ENCODE measurements at regions not wholly inside any gene's neighbourhood (a gene's known extent, or its start where the extent isn't known, plus 50 kb on each side); places are given as distances from the start of the nearest gene placed in this dataset.

- DNase-seq = no peak
Observed at GRCh38 chr6:33967966-33968724, 164.3 kb upstream of the MLN start.

DNA sequence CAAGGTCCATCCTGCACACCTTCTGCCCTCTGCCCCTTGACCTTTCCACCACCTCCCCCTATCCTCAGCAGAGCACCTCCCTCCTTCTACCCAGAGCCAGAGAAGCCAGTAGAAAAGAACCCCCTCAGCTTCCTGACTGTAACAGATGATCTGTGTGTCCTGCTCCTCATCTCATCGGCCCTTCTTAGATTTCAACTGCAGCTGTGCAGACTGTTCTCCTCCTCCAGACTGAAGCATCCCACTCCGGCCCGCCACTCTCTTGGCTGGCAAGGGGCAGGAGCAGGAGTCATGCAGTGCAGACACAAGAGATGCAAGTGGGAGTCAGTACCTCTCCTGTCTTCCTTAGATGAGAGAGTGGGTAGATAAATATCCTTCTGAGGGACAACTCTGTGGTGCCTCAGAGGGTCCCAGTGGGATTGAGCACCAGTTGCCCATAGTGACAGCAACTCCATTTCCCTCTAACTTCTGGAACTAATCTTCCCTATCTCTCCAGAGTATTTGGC is 163.5 kb upstream of the MLN start:
- DNase-seq = no peak

- DNase-seq = no peak
Observed at GRCh38 chr6:33966536-33966935, 162.7 kb upstream of the MLN start.

DNA sequence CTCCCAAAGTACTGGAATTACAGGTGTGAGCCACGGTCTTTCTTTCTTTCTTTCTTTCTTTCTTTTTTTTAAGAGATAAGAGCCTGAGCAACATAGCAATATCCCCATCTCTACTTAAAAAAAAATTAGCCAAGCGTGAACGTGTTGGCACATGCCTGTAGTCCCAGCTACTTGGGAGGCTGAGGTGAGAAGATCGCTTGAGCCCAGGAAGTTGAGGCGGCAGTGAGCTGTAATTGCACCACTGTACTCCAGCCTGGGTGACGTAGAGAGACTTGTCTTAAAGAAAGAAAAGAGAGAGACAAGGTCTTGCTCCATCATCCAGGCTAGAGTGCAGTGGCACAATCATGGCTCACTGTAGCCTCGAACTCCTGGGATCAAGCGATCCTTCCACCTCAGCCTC is 162.0 kb upstream of the MLN start:
- DNase-seq = no peak

GRCh38 chr6:33964387-33964786 is 160.6 kb upstream of the MLN start:
- DNase-seq = no peak

GRCh38 chr6:33963136-33963750 is 159.4 kb upstream of the MLN start:
- DNase-seq = no peak

DNA sequence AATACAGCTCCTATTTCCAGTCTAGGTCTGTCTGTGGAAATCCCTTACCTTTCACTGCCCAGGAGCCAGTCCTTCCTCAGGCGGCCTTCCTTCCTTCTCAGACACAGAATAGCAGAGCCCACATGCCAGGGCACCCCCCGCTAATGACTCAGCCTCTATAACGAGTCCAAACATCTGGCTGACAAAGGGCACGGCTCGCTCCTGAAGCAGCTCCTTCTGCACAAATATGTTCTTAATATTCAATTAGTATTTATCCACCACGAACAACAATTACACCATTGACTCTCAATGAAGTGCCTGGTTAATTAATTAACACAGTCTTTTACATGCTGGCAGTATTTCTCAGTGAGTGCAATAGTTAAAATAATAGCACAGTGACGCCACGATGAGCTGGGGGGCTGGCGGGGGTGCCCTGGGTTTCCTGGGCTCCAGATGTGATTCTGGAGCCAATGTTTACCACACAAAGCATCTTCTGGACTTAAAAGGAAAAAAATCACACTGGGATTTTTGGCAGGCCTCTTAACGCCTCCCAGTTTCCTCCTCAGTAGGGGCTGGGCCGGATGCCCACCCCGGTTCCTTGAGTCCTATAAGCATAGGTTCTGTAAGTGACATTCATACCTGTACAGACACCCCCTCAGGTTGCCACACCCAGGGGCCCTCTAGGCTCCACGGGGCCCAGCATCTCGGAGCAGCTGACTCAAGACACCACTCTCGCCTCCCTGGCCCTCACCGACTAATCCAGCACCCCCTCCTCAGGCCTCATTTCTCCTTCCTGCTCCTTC is 158.6 kb upstream of the MLN start:
- peak; percentile 59 for DNase-seq

GRCh38 chr6:33961691-33962090 is 157.9 kb upstream of the MLN start:
- no peak for DNase-seq

DNA sequence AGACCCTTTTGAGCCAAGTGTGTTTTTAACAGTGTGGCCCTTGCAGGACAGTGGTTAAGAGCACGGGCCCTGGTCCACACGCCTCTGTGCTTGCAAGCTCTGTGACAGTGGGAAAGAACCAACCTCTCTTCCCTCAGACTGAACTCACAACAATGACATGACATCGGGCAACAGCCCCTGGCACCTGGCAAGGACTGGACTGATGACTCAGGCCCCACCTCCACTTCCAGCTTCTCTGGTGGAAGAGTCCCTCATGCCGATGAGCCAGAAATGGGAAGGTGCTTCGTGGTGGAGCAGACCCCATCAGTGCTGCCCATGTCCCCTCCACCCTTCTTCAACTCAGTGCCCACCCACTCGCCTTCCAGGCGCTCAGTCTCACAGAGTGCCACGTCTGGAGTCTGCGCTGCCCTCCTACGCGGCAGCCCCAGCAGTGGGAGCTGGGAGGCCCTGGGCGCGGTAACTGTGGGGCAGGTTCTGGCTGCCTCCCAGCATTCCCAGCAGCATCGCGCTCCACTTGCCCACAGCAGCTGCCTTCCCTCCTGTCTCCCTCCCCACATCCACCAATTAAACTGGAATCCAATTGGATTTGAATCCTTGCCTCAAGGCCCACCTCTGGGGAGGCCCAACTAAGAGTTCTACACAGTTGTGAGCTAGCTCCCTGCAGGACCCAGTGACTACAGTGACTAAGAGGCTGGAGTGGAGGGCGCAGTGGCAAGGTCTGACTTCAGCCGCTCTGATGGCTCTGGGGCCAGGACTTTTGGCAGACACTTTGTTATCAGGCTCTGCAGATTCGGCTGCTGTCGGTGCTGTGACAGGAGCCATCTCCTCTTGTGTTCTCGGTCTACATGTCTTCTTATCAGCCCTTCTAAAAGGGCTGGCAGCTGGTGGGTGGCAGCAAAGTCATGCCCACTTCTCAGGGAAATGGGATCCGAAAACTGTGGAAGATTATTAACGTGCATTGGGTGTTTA is 156.8 kb upstream of the MLN start:
- DNase-seq = no peak

DNA sequence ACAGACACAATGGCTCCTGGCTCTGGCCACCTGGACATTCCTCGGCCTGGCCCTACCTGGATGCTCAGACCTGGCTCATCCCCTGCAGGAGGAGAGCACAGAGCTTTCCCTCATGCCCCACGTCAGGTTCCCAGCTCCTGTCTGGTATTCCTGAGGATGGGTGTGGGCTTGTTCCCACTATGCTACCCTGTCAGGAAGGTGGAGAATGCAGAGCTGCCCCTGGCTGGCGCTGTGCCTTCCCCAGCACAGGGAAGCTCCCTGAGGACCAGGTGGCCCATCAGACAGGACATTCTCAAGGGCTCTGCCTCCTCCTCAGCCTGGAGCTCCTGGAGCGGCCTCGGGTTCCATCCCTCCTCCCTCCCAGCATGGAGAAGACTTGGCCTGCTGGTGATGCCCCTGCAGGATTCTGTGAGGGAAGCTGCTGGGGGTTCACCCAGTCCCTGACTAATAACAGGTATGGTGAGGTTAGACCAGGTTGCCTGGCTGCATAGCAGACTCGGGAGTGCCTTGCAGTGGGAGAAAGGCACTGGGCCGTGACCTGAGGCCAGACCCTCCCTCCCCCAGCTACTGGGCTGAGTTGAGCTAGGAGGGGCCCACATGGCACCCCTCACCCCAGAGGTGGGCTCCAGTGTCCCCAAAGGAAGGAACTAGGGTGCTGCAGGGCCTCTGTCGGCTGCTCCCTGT is 156.0 kb upstream of the MLN start:
- no peak for DNase-seq

GRCh38 chr6:33959329-33959651 is 155.5 kb upstream of the MLN start:
- no peak for DNase-seq

- DNase-seq = peak; percentile 80
Observed at GRCh38 chr6:33958526-33959328, 154.9 kb upstream of the MLN start.

DNA sequence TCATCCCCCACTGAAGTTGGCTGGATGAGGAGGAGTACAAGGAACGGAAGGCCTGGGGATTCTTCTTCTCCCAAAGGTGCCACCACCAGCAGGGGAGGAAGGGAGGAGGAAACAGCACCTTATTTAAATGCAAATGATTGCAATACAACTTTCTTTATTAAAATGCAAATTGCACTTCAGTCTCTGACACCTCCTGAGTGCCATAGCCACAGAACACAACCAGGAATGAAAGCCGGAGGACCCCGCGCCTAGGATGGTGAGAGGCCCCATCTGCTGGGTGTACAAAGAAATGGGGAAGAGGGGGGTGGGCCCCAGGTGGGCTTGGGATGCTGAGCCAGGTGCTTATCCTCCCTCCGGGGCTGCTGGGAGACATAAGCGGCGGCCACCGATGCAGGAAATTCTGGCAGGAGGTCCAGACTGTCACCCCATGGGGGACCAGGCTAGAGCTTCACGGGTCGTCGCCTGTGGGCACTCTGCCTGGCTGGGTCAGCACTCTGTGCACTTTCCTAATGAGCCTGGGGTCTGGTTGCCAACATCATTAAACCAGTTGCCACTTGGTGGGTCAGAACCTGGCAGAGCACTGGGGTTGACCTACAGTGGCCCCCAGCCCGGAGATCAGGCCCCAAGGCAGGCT is 154.2 kb upstream of the MLN start:
- peak; percentile 59 for DNase-seq

- DNase-seq = no peak
Observed at GRCh38 chr6:33957131-33957891, 153.5 kb upstream of the MLN start.

DNA sequence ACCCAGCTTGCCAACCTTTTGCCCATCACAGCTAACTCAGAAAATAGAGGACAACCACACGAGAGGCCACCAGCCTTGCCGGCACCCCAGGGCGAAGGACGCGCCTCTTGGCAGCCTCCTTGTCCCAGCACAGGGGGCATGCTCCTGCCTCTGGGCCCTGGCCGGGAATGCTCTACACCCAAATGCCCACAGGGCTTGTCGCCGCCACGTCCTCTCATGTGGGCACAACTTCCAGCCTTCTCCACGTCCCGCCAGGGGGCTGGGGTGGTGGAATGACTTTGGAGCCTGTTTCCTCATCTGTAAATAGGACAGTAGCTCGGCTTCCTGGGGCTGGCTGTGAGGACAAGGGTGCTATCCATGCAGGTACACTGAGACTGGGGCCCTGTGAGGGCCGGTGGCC is 152.4 kb upstream of the MLN start:
- no peak for DNase-seq

DNA sequence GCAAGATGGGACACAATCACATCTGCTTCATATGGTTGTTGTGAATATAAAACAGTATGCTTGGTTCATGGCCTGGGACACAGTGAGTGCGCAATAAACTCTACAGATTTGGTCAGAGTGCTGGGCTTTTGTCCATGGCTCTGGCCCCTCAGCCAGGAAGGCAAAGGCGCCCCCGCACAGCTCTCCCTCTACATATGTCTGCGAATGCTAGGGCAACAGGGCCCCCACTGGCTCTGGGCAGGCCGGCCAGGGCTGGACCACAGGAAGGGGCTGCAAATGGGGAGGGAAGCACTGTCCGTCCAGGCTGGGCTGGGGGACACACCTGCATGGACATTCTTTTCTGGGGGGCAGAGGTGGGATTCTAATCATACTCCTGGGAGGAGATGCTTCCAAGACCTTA is 151.8 kb upstream of the MLN start:
- DNase-seq = no peak

- no peak for DNase-seq
Observed at GRCh38 chr6:33954453-33954852, 150.7 kb upstream of the MLN start.

DNA sequence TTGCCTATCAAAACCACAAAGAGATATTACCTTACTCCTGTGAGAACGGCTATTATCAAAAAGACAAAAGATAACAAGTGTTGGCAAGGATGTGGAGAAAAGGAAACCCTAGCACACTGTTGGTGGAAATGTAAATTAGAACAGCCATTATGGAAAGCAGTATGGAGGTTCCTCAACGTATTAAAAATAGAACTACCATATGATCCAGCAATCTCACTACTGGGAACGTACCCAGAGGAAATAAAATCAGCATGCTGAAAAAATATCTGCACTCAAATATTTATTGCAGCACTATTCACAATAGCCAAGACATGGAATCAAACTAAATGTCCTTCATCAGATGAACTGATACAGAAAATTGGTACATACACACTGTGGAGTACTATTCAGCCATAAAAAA is 149.4 kb upstream of the MLN start:
- no peak for DNase-seq

DNA sequence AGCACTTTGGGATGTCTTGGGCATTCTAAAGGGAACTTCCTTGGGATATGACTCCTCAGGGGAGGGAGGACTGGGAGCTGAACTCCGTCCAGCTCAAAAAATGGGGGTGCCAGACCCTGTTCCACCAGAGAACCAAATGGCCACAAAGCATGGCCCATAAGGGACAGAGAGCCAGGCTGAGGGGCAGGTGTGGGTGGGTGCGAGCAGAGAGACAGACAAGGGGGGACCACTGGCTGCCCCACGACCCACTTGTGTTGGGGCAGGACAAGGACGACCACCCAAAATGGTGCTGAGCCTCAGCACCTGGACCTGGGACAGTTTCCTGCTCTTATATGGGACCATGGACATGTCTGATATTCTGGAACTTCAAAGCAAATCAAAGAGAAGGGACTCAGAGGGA is 148.2 kb upstream of the MLN start:
- DNase-seq = no peak

Measured in DMS79 treated with DMSO at 0.1 percent for 48 hours (cell line).